HG03103 (cell line): ENCODE measurements at regions not wholly inside any gene's neighbourhood (a gene's known extent, or its start where the extent isn't known, plus 50 kb on each side); places are given as distances from the start of the nearest gene placed in this dataset.
"Not testable (repeated sequence)": the region's sequence is repeated elsewhere in the genome, so short reads cannot be mapped to it uniquely, and the experiment has no call there.

Source experiments
- ATAC-seq: cut with Tn5 transposase; IDR thresholded peaks from one replicate; pipeline ENCODE4 v1.9.1; 2021; ENCODE audit warnings: low read depth; ENCODE audit not compliant: unreplicated experiment

DNA sequence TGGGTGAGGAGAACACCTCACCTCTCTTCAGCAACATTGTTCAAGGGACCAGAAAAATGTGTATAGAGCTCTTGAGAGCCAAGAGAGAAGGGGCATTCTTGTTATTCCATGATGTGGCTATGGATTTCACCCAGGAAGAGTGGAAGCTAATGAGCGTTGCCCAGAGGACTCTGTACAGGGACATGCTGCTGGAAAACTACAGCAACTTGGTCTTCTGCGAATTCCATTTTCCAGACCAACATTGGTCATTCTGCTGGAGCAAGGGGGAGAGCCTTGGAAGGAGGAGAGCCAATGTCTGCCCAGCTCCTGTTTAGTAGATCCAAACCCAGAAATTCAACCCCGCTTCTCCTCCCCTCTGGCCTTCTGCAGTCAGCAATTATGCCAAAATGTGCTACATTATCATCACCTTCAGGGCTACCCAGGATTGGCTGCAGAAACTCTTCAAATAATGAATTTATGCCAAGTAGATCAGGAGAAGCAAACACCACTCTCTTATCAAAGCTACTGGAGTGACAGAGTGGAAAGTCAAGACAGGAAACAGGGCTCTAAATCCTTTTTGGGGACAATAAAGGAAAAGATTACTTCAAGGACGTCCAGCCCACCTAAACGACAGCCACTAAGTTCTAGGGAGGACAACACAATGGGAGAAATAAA lies 707.5 kb upstream of the LUZP2 start:
- ATAC-seq, result no peak

DNA sequence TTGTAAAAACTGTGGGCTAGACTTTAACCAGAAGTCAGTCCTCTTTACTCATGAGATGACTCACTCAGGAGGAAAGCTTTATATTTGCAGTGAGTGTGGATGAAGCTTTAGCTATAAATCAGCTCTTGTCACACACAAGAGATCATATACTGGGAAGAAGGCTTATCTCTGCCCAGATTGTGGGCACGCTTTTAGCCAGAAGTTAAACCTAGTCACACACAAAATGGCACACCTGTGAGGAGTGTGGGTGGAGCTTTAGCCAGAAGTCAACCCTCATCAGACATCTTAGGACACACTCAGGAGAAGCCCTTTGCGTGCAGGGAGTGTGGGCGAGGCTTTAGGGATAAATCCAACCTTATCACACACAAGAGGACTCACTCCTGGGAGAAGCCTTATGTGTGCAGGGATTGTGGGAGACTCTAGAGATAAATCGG lies 706.9 kb upstream of the LUZP2 start:
- ATAC-seq, result no peak

DNA sequence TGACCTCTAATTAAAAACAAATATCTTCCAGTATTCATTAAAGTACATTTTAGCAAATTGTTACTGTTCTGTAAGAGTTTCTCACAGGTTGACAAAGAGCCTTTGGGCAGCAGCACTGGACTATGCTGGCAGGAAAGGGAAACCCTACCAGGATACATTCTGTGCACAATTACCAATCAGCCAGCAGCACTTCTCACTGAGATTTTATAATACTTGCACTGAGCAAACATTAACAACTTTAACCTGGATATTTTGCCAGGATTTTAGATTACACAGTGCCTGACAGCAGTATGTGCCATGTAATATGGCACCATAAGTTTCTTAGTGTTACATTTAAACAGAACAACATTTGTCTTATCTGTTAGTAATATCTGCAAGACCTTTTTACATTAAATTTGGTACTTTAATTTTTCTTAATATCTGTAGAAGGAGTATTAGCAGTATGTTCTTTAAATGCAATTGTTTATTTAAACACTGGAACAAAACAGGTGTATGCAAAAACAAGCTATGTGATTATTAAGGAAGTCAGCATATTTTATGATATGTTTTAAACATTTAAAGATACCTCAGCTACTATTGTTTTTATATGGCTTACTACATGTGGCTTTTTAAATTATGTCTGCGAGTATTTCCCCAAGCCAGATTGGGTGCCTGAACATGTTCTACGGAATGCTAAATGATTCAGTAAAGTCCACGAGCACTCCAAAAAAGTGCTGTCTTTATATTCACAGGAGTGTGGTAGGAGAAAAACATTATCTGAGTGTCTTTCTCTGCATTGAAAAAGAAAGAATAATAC lies 699.0 kb upstream of the LUZP2 start:
- no peak for ATAC-seq

DNA sequence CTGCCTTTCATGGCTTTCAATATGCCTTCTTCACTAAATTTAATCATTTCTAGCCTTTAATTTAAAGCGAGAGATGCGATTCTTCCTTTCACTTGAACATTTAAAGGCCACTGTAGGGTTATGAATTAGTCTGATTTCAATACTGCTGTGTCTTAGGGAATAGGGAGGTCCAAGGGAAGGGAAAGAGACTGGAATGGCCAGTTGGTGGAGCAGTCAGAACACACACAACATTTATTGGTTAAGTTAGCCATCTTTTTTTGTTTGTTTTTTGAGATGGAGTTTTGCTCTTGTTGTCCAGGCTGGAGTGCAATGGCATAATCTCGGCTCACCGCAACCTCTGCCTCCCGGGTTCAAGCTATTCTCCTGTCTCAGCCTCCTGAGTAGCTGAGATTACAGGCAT lies 662.5 kb upstream of the LUZP2 start:
- not testable (repeated sequence) for ATAC-seq

DNA sequence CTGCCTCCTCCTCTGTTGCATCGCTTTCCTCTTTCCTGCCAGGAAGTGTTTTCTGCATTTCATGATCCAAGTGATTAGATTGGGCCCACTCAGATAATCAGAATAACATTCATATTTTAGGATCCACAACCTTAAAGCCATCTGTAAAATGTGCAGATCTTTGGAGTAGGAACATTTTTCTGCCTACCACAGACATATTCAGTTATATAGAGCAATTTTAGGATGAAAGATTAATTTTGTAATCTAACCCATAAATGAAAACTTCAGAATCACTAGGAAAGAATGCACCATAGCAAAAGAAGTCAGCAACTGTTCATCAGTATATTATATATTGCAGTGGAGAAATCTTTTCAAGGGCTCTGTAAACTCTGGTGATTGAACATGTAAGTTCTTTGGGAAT lies 659.9 kb upstream of the LUZP2 start:
- no peak for ATAC-seq

DNA sequence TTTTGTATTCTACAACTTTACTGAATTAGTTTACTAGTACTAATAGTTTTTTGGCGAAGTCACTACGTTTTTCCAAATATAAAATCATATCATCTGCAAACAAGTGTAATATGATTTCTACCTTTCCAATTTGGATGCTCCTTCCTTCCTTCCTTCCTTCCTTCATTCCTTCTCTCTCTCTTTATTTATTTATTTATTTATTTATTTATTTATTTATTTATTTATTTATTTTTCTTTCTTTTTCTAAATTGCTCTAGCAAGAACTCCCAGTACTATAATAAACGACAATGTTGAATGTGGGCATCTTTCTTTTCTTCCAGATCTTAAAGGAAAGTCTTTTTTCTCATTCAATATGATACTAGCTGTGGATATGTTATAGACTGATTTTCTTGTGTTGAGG lies 656.0 kb upstream of the LUZP2 start:
- no peak for ATAC-seq

DNA sequence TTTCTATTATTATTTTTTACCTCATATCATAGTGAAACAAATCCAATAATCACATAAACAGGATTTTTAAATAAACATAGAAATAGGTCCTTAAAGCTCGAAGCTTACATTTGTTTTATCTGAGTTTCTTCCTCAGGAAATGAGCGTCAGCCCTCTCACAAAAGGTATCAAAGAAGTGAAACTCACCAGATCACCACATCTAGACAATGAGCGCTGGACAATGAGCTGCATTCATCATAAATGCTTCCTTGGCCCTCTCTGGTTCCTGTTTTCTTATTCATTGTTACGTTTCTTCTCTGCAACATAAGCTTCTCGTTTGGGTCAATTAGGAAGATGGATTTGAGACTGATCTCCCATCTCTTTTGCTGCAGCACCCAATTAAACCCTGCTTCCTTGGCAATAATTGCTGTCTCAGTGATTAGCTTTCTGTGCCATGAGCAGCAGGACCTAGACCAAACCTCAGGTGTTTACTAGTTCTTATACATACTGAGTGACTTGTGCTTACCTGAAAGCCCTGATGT lies 649.9 kb upstream of the LUZP2 start:
- ATAC-seq, result no peak

DNA sequence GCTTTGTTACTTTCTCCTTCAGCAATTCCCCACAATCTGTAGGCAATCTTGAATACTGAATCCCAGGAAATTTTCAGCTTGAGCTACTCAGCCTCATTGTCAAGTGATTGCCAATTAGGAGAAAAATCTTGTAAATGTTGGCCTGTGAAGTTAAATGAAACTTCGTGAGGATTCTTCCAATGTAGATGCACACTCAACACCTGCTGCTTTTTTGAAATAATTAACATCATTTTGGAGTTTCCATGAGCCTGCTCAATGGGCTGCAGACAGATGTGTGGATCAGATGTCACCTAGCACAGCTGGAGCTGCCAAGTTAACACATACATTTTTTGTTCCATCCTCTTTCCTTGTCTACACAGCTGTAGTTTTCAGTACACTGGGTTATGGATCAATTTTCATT lies 645.6 kb upstream of the LUZP2 start:
- no peak for ATAC-seq

DNA sequence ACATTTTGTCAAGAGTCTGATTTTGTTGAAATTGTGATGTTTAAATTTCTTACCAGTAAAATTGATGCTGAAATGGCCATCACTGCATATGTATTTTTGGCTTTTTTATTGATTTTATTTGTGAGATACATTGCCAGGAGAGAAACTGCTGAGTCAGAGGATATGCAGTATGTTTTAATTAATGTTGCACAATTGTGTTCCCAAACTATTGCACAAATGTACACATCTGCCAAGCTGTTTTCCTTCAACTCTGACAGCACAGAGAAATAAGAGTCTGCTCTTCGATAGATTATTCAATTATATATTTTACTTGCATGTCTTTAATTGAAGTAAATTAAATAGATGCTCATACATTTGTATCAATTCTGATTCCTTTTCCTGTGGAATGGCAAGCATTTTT lies 640.2 kb upstream of the LUZP2 start:
- ATAC-seq, result no peak

DNA sequence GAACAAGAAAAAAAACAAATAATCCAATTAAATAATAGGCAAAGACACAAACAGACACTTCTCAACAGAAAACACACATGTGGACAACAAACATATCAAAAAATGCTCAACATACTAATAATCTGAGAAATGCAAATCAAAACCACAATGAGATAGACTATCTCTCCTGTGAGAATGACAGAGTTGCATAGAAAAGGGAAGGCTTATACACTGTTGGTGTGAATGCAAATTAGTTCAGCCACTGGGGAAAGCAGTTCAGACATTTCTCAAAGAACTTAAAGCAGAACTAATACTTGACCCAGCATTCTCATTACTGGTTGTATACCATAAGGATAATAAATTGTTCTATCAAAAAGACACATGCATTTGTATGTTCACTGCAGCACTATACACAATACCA lies 637.8 kb upstream of the LUZP2 start:
- ATAC-seq, result no peak

DNA sequence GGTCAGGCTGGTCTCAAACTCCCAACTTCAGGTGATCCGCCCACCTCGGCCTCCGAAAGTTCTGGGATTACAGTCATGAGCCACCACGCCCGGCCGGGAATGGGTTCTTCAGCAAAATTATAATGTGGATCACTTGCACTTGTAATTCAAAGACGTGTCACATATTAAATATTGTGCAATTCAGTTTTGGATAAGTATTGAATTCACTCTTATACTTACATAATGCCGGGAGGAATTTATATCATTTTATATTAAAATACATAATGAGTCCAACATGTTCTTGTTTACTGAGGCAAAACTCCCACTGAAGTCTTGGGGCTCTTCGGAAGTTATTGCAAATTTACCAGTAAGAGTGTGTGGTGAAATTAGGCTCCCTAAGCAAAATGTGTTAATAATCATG lies 635.2 kb upstream of the LUZP2 start:
- ATAC-seq, result no peak

DNA sequence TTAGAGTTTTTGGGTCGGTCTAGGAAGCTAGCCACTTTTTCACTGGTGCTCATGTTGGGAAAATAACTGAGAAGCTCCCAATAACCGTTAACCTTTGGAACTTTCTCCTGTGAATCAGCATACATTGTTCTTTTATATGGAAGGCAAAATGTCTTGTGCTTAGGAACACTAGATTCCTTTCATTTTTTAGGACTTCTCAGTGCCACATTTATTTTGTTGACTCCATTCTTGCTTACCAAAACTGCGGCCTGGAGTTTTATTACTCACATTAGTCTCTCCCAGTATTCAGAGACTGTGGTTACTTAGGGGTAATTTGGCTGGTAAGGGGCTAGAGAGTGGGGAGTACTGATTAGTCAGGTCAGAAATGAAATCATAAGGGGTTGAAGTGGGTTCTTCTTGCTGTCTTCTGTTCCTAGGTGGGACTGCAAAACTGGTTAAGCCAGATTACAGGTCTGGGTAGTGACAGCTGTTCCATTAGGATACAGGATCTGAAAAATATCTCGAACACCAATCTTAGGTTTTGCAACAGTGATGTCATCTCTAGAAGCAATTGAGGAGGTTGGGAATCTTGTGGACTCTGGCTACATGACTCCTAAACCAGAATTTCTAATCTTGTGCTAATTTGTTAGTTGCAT lies 631.4 kb upstream of the LUZP2 start:
- ATAC-seq, result no peak

DNA sequence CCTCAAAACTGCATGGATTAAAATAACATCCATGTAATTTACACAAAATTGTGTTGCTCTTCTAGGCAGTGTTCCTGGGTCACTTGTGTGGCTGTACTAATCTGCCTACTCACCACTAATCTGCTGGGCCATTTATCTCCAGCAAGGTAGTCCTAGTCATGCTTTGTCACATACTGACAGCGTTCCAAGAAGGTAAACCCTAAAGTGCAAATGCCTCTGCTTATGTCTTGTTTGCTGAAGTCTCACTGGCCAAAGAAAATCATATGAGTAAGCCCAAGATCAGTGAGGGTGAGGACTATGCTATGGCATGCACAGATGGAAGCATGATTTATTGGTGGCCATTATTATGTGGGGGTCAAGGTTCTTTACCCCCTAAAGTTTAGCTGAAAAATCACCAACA lies 630.2 kb upstream of the LUZP2 start:
- ATAC-seq, result no peak

DNA sequence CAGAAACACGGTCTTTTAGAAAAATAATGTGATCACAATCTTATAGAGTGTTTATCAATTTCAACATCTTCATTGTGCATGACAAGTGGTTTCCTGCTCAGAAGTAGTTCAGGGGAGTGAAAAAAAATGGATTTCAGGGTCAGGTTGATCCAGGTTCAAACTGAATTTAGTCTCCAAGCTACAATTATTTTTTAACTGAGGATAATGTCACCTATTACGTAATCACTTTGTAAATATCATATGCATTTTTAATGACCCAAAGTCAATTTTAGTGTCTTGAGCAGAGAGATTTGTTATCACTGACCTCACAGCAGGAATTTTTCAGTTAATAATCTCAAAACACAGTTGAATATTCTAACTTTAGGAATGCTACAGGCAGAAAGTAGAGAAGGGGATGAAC lies 627.2 kb upstream of the LUZP2 start:
- no peak for ATAC-seq

DNA sequence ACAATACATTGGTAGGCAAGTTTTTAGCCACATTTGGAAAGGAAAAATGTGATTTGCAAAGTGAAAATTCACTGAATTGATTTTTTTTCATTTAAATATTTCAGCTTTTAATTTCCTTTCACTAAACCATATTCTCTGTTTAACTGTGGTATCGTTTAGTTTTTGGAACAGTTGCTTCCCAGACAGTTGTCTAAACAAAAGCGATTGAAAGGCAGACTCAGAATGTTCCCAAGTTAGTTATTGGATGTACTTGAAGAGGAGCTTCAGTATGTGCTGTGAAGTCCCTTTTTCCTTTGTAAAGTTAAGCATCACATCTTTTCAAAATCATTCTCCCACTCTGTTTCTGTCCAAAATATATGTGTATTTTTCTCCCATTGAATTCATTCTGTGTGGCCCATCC lies 623.4 kb upstream of the LUZP2 start:
- no peak for ATAC-seq

DNA sequence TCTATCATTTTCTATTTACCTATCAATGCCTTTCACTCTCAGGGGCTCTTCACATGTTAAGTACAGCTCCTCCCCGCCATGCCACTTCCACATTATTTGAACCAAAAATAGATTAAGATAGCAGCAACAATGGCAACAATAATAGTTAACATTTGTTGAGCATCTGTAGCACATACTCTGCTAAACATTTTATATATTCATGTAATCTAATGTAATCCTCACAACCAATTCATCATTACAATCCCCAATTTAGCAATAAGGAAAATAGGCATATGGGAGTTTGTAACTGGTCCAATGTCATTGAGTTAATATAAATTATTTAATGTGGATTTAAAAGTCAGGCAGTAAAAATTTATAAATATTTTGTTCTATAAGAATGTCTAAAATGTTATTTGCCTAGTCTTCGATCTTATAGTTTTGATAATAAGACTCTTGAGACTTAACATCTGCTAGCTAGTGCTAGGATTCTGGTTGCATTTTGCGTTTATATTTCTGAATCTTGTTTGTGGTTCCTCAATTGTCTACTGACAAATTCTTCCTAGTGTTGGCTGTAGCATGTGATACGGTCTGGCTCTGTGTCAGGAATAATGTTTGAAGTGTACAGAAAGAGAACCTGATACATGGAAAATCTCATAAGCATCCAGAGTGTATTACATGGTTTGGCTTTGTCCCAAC lies 621.5 kb upstream of the LUZP2 start:
- ATAC-seq, result no peak

DNA sequence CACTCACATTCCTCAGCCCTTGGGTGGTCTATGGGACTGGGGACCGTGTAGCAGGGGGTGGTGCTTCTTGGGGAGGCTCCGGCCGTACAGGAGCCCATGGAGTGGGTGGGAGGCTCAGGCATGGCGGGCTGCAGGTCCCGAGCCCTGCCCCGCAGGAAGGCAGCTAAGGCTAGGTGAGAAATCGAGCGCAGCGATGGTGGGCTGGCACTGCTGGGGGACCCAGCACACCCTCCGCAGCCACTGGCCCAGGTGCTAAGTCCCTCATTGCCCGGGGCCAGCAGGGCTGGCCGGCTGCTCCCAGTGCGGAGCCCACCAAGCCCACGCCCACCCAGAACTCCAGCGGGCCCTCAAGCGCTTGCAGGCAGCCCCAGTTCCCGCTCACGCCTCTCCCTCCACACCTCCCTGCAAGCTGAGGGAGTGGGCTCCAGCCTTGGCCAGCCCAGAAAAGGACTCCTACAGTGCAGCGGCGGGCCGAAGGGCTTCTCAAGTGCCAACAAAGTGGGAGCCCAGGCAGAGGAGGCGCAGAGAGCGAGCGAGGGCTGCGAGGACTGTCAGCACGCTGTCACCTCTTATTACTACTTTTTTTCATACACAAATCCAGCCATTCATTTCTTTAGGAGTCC lies 613.3 kb upstream of the LUZP2 start:
- not testable (repeated sequence) for ATAC-seq

DNA sequence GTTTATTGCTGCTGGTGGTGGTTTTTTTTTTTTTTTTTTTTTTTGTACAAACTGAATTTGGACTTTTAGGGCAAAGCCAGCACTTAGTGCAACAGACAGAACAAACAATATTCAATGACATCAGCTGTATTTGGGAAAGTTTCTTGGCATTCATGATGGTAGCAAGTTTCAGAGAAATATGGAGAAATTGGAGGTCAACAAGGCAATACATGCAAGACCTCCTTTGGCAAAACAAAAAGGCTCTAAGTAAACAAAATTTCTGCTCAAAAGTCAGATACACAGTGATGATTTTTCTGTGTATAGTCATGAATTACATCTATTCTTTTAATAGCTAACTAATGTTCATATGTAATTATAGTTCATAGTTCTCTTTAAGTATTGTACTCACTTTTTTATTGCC lies 612.5 kb upstream of the LUZP2 start:
- ATAC-seq, result no peak

DNA sequence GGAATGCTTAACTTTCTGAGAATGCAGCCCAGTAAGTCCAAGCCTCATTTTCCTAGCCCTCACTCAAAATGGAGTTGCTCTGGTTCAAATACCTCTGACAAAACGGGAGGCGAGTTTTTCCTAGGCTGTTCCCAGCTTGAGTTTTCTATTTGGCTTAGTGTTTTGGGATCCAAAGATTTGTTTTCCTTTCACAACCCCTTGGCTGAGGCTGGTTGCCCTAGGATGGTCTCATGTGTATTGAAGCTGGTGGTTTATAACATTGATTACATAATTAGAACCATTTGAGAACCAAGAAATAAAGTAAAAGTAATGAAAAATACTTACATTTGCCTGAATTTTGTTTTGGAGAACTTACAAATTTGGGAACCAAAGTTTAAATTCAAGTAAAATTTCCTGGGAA lies 611.1 kb upstream of the LUZP2 start:
- ATAC-seq, result no peak

DNA sequence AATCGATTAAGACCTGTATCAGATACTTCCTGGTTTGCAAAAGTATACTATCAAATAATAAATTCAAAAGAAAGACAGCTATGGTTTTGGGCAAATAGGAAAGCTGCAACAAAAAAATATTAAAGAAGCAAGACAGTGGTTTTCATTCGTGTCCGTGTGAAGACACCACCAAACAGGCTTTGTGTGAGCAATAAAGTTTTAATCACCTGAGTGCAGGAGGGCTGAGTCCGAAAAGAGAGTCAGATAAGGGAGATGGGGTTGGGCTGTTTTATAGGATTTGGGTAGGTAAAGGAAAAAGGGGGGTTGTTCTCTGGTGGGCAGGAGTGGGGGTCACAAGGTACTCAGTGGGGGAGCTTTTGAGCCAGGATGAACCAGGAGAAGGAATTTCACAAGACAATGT lies 609.7 kb upstream of the LUZP2 start:
- not testable (repeated sequence) for ATAC-seq

DNA sequence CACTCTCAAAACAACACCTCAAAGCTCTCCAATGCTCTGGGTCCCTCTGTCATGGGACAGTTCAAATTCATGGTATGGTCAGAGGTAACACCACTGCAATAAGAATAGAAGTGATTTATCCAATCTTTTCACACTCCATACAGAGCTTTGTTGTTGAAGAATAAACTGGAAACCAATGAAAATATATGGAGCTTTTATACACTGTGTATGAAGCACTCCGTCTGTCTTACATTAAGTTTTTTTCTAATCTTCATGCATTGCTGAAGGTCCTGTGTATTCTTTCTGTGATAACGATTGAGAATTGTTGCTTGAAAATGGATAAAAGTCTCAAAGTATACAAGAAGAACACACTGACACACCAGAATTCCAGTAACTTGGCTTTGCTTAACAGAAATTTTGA lies 603.7 kb upstream of the LUZP2 start:
- no peak for ATAC-seq
